Mammary epithelial cell (primary cell): ENCODE measurements at regions not wholly inside any gene's neighbourhood (a gene's known extent, or its start where the extent isn't known, plus 50 kb on each side); places are given as distances from the start of the nearest gene placed in this dataset.

Experiments used
- EZH2 ChIP-seq: IDR thresholded peaks from 2 replicates; pipeline ENCODE4 v1.6.1; 2012; ENCODE audit warnings: low read length, inconsistent platforms, borderline replicate concordance
- TF ChIP-seq, protein P1 (sequence below), 2 donors: IDR thresholded peaks in 1 of 2; conservative IDR thresholded peaks in 1 of 2; 2 replicates each; pipeline ENCODE4 v1.5.1; 2011 to 2012; ENCODE audit warnings: inconsistent platforms in 2 of 2, low read length in 2 of 2, mild to moderate bottlenecking in 2 of 2, control low read depth in 1 of 2, low read depth in 1 of 2; ENCODE audit not compliant: insufficient read depth in 1 of 2; ENCODE audit errors: extremely low read depth in 1 of 2

DNA sequence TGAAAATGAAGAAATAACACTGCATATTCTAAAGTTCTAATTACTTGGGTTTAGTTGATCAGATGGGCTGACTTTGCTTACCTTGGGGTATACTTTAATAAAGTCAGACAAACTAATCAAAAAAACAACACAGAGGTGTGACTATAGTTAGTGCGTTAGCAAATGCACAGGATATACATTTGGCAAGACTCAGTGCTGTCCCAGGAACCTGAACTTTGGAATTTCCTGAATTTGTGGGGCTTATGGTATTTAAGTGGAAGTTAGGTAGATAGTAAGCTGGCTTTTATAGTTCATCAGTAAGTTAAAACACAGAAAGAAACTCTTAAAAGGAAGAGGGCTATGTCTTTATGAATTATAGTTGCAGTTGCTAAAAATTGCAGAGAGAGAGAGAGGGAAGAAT, 302.6 kb upstream of the DDI1 start:
- TF ChIP-seq, protein P1, sequence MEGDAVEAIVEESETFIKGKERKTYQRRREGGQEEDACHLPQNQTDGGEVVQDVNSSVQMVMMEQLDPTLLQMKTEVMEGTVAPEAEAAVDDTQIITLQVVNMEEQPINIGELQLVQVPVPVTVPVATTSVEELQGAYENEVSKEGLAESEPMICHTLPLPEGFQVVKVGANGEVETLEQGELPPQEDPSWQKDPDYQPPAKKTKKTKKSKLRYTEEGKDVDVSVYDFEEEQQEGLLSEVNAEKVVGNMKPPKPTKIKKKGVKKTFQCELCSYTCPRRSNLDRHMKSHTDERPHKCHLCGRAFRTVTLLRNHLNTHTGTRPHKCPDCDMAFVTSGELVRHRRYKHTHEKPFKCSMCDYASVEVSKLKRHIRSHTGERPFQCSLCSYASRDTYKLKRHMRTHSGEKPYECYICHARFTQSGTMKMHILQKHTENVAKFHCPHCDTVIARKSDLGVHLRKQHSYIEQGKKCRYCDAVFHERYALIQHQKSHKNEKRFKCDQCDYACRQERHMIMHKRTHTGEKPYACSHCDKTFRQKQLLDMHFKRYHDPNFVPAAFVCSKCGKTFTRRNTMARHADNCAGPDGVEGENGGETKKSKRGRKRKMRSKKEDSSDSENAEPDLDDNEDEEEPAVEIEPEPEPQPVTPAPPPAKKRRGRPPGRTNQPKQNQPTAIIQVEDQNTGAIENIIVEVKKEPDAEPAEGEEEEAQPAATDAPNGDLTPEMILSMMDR (conservative IDR thresholded peaks at IDR 0.05 in 1 of 2, IDR thresholded peaks at IDR 0.05 in 1 of 2; ENCODE audit: extremely low read depth in 1 of 2, insufficient read depth in 1 of 2, low read depth in 1 of 2, low read length in 2 of 2): no peak
- TF ChIP-seq EZH2: no peak
